Gastrocnemius medialis (tissue), 4 donors: ENCODE measurements at regions not wholly inside any gene's neighbourhood (a gene's known extent, or its start where the extent isn't known, plus 50 kb on each side); places are given as distances from the start of the nearest gene placed in this dataset.

Experiments
- CTCF ChIP-seq, 5 experiments: fragments of 450-650 bp in 3 of 5; fragments of 200-600 bp in 2 of 5; sonication (generic) in 2 of 5; IDR thresholded peaks in 4 of 5; conservative IDR thresholded peaks in 1 of 5; 1 replicate in 4 of 5; 2 replicates in 1 of 5; pipeline ENCODE4 v1.5.1; 2016 to 2019; ENCODE audit warnings: antibody characterized with exemption in 5 of 5, mild to moderate bottlenecking in 3 of 5, moderate library complexity in 3 of 5
- POLR2A ChIP-seq, 2 donors: fragments of 450-650 bp; IDR thresholded peaks; one replicate each; pipeline ENCODE4 v1.6.1; 2017; ENCODE audit warnings: antibody characterized with exemption in 2 of 2, mild to moderate bottlenecking in 2 of 2, moderate library complexity in 2 of 2

GRCh38 chr18:14914771-14915170 lies 166.8 kb downstream of the ANKRD30B start:
- TF ChIP-seq CTCF (IDR thresholded peaks at IDR 0.05 in 4 of 5, conservative IDR thresholded peaks at IDR 0.05 in 1 of 5) (no peak), POLR2A (IDR thresholded peaks at IDR 0.05) (no peak)
